IPS DF 4.7 (cell line): ENCODE measurements at regions not wholly inside any gene's neighbourhood (a gene's known extent, or its start where the extent isn't known, plus 50 kb on each side); places are given as distances from the start of the nearest gene placed in this dataset.

Experiments
- DNase-seq: peaks from one replicate; pipeline ENCODE4 v3.0.0-alpha.2; 2013; ENCODE audit warnings: low spot score; ENCODE audit errors: extremely low read depth

GRCh38 chr2:220887271-220887870, 684.7 kb downstream of the EPHA4 start:
- DNase-seq = no peak

GRCh38 chr2:220887876-220888275, 684.2 kb downstream of the EPHA4 start:
- DNase-seq = no peak

- DNase-seq = no peak
These were observed 681.2 kb downstream of the EPHA4 start for GRCh38 chr2:220890931-220891330.

GRCh38 chr2:220891405-220891804, 680.7 kb downstream of the EPHA4 start:
- peak; percentile 38 for DNase-seq

- no peak for DNase-seq
These were observed 680.0 kb downstream of the EPHA4 start for GRCh38 chr2:220892018-220892634.

GRCh38 chr2:220893411-220893810, 678.7 kb downstream of the EPHA4 start:
- no peak for DNase-seq

- no peak for DNase-seq
These were observed 678.0 kb downstream of the EPHA4 start for GRCh38 chr2:220894069-220894468.

- no peak for DNase-seq
These were observed 672.6 kb downstream of the EPHA4 start for GRCh38 chr2:220899492-220899891.

- no peak for DNase-seq
These were observed 668.1 kb downstream of the EPHA4 start for GRCh38 chr2:220904015-220904414.

- DNase-seq = no peak
These were observed 658.7 kb downstream of the EPHA4 start for GRCh38 chr2:220913384-220913783.

- no peak for DNase-seq
These were observed 656.9 kb downstream of the EPHA4 start for GRCh38 chr2:220915092-220915623.

- no peak for DNase-seq
These were observed 655.2 kb downstream of the EPHA4 start for GRCh38 chr2:220916931-220917330.

- no peak for DNase-seq
These were observed 641.6 kb downstream of the EPHA4 start for GRCh38 chr2:220930271-220931076.

GRCh38 chr2:220931491-220931890, 640.6 kb downstream of the EPHA4 start:
- no peak for DNase-seq

- no peak for DNase-seq
These were observed 640.1 kb downstream of the EPHA4 start for GRCh38 chr2:220932041-220932440.

- no peak for DNase-seq
These were observed 636.2 kb downstream of the EPHA4 start for GRCh38 chr2:220935789-220936321.

- no peak for DNase-seq
These were observed 635.4 kb downstream of the EPHA4 start for GRCh38 chr2:220936641-220937197.

- no peak for DNase-seq
These were observed 634.9 kb downstream of the EPHA4 start for GRCh38 chr2:220937245-220937644.

- no peak for DNase-seq
These were observed 631.5 kb downstream of the EPHA4 start for GRCh38 chr2:220940646-220941045.

GRCh38 chr2:220941683-220942082, 630.4 kb downstream of the EPHA4 start:
- DNase-seq = no peak

GRCh38 chr2:220946552-220946951, 625.6 kb downstream of the EPHA4 start:
- no peak for DNase-seq

- DNase-seq = peak; percentile 51
These were observed 623.5 kb downstream of the EPHA4 start for GRCh38 chr2:220948579-220948978.
